PC-9 (cell line): ENCODE measurements at regions not wholly inside any gene's neighbourhood (a gene's known extent, or its start where the extent isn't known, plus 50 kb on each side); places are given as distances from the start of the nearest gene placed in this dataset.

Source experiments
- BruUV-seq: library from RNA; stranded (reverse); fragments of 400-500 nt; replicated peaks from 2 replicates; lab custom pipeline; 2021; lab: Mats Ljungman, UMichigan
- CTCF ChIA-PET: fragments of 300-600 bp; sonication (Branson Sonifier 250); formaldehyde crosslinking; loops from one replicate; lab custom pipeline; 2022; ENCODE audit warnings: antibody characterized with exemption; lab: Charles Lee
- POLR2A ChIA-PET: fragments of 300-600 bp; sonication (Branson Sonifier 250); formaldehyde crosslinking; loops from one replicate; lab custom pipeline; 2022; ENCODE audit warnings: antibody characterized with exemption; ENCODE audit not compliant: unreplicated experiment; lab: Charles Lee
- DNase-seq, 2 experiments: peaks; one replicate each; pipeline versions ENCODE4 v3.0.0 to v3.0.0-alpha.2; 2015 to 2022; ENCODE audit warnings: mixed read lengths in 1 of 2
- H2AFZ ChIP-seq: fragments of 200-600 bp; sonication (generic); 2 replicates; pipeline ENCODE4 v1.8.1; 2017; ENCODE audit warnings: antibody characterized with exemption
- H3F3A ChIP-seq: fragments of 200-600 bp; sonication (generic); 2 replicates; pipeline ENCODE4 v1.8.1; 2017; ENCODE audit warnings: antibody characterized with exemption, mild to moderate bottlenecking, low read depth; ENCODE audit not compliant: insufficient read depth
- H3K27ac ChIP-seq: fragments of 200-600 bp; sonication (generic); 2 replicates; pipeline ENCODE4 v1.6.1; 2016; ENCODE audit warnings: mixed run types
- H3K27me3 ChIP-seq: fragments of 200-600 bp; sonication (generic); 2 replicates; pipeline ENCODE4 v1.6.1; 2016; ENCODE audit warnings: low read depth, mixed run types; ENCODE audit not compliant: insufficient read depth
- H3K36me3 ChIP-seq: fragments of 200-600 bp; sonication (generic); 2 replicates; pipeline ENCODE4 v1.6.1; 2016; ENCODE audit warnings: low read depth, mixed run types
- H3K4me1 ChIP-seq: fragments of 200-600 bp; sonication (generic); replicated peaks from 2 replicates; pipeline ENCODE4 v1.6.1; 2016; ENCODE audit warnings: mixed run types; ENCODE audit not compliant: insufficient read depth
- H3K4me2 ChIP-seq: fragments of 200-600 bp; sonication (generic); 2 replicates; pipeline ENCODE4 v1.6.1; 2017; ENCODE audit warnings: mixed run types
- H3K4me3 ChIP-seq: fragments of 200-600 bp; sonication (generic); 2 replicates; pipeline ENCODE4 v1.6.1; 2016; ENCODE audit warnings: mixed run types
- H3K79me2 ChIP-seq: fragments of 200-600 bp; sonication (generic); 2 replicates; pipeline ENCODE4 v1.6.1; 2017; ENCODE audit warnings: low read depth, mixed run types
- H3K9me2 ChIP-seq: fragments of 200-600 bp; sonication (generic); 2 replicates; pipeline ENCODE4 v1.8.1; 2017; ENCODE audit warnings: mild to moderate bottlenecking; ENCODE audit not compliant: insufficient read depth
- H3K9me3 ChIP-seq: fragments of 200-600 bp; sonication (generic); 2 replicates; pipeline ENCODE4 v1.8.1; 2016; ENCODE audit warnings: low read depth; ENCODE audit not compliant: insufficient read depth
- H4K20me1 ChIP-seq: fragments of 200-600 bp; sonication (generic); 2 replicates; pipeline ENCODE4 v1.8.1; 2017; ENCODE audit not compliant: insufficient read depth
- CTCF ChIP-seq: fragments of 200-600 bp; sonication (generic); conservative IDR thresholded peaks from 2 replicates; pipeline ENCODE4 v1.6.1; 2017; ENCODE audit warnings: mixed run types, antibody characterized with exemption, mild to moderate bottlenecking, moderate library complexity
- EZH2 ChIP-seq: fragments of 200-600 bp; sonication (generic); IDR thresholded peaks from 2 replicates; pipeline ENCODE4 v1.8.0; 2017; ENCODE audit warnings: antibody characterized with exemption, low read depth
- intact Hi-C: fragments of 100-400 bp; cut with micrococcal nuclease; formaldehyde crosslinking; loops from one replicate; pipeline ENCODE4 v1.10.0; 2022; ENCODE audit not compliant: unreplicated experiment

GRCh38 chr12:113666223-113666622, 194.6 kb upstream of the LHX5 start:
- ChIA-PET POLR2A (no interaction called here), CTCF (no interaction called here)
- H3K27me3 ChIP-seq, result peaks cover 18% of the 10 kb centered on the region
- BruUV-seq, result no TSS peak
- no peaks in the 10 kb centered on the region for H3K4me1 ChIP-seq
- no peaks in the 10 kb centered on the region for H4K20me1 ChIP-seq
- no peak for DNase-seq
- intact Hi-C loops, result no loop called here
- no peak overlapping the region for H2AFZ ChIP-seq
- H3K4me3 ChIP-seq, result no peak overlapping the region
- H3K27ac ChIP-seq, result no peak overlapping the region
- TF ChIP-seq EZH2 (no peak), CTCF (no peak)
- H3K79me2 ChIP-seq, result no peaks in the 10 kb centered on the region
- H3F3A ChIP-seq, result no peaks in the 10 kb centered on the region
- no peak overlapping the region for H3K4me2 ChIP-seq
- no peaks in the 10 kb centered on the region for H3K36me3 ChIP-seq
- no peaks in the 10 kb centered on the region for H3K9me2 ChIP-seq
- H3K9me3 ChIP-seq, result no peaks in the 10 kb centered on the region

- H3K27ac ChIP-seq, result no peak overlapping the region
- H3K4me3 ChIP-seq, result no peak overlapping the region
- no peaks in the 10 kb centered on the region for H3K9me3 ChIP-seq
- H3K79me2 ChIP-seq, result no peaks in the 10 kb centered on the region
- H3K9me2 ChIP-seq, result no peaks in the 10 kb centered on the region
- no peaks in the 10 kb centered on the region for H3K36me3 ChIP-seq
- TF ChIP-seq CTCF, result no peak
- TF ChIP-seq EZH2, result no peak
- no peaks in the 10 kb centered on the region for H4K20me1 ChIP-seq
- H3K27me3 ChIP-seq, result peaks cover 12% of the 10 kb centered on the region
- no peak overlapping the region for H3K4me2 ChIP-seq
- BruUV-seq, result no TSS peak
- DNase-seq, result no peak
- H3F3A ChIP-seq, result no peaks in the 10 kb centered on the region
- ChIA-PET POLR2A (no interaction called here), CTCF (no interaction called here)
- intact Hi-C loops, result no loop called here
- no peaks in the 10 kb centered on the region for H3K4me1 ChIP-seq
- H2AFZ ChIP-seq, result no peak overlapping the region
Measured at GRCh38 chr12:113665457-113665856, 193.8 kb upstream of the LHX5 start.

- Histone ChIP-seq H3K4me3 (no peak overlapping the region), H3K27me3 (peaks cover 9% of the 10 kb centered on the region), H3K27ac (no peak overlapping the region), H3K9me3 (no peaks in the 10 kb centered on the region), H3K4me2 (no peak overlapping the region), H3K9me2 (no peaks in the 10 kb centered on the region), H2AFZ (0 out of 2 replicates have a peak overlapping the region, but pooled peaks have one; percentile 35), H3K36me3 (no peaks in the 10 kb centered on the region), H3F3A (no peaks in the 10 kb centered on the region), H4K20me1 (no peaks in the 10 kb centered on the region), H3K79me2 (no peaks in the 10 kb centered on the region), H3K4me1 (no peaks in the 10 kb centered on the region)
- BruUV-seq, result no TSS peak
- intact Hi-C loops, result no loop called here
- TF ChIP-seq EZH2, result no peak
- no peak for TF ChIP-seq CTCF
- DNase-seq, result no peak
- CTCF ChIA-PET, result no interaction called here
- POLR2A ChIA-PET, result no interaction called here
Measured at GRCh38 chr12:113664224-113664681, 192.6 kb upstream of the LHX5 start.
